Transverse colon (tissue), 4 donors: ENCODE measurements at regions not wholly inside any gene's neighbourhood (a gene's known extent, or its start where the extent isn't known, plus 50 kb on each side); places are given as distances from the start of the nearest gene placed in this dataset.

Experiments used
- DNase-seq: peaks from one replicate; pipeline ENCODE4 v3.0.0-alpha.2; 2019
- H3K27ac ChIP-seq, 4 donors: fragments of 200-600 bp; sonication (generic); 2 replicates each; pipeline ENCODE4 v1.5.1; 2016 to 2018; ENCODE audit warnings: inconsistent platforms in 4 of 4
- H3K27me3 ChIP-seq: fragments of 200-600 bp; sonication (generic); 2 replicates; pipeline ENCODE4 v1.5.1; 2017; ENCODE audit warnings: inconsistent platforms
- H3K36me3 ChIP-seq, 4 donors: fragments of 200-600 bp; sonication (generic); 2 replicates each; pipeline ENCODE4 v1.5.1; 2017 to 2019; ENCODE audit warnings: inconsistent platforms in 4 of 4
- H3K4me1 ChIP-seq, 4 donors: fragments of 200-600 bp; sonication (generic); 2 replicates each; pipeline ENCODE4 v1.5.1; 2017 to 2020; ENCODE audit warnings: inconsistent platforms in 4 of 4
- H3K4me3 ChIP-seq, 4 donors: fragments of 200-600 bp; sonication (generic); 1 replicate in 1 of 4; 2 replicates in 3 of 4; pipeline versions ENCODE4 v1.5.1 to v1.6.1; 2017 to 2019; ENCODE audit warnings: inconsistent platforms in 4 of 4
- H3K9me3 ChIP-seq, 2 donors: fragments of 200-600 bp; sonication (generic); 2 replicates each; pipeline ENCODE4 v1.5.1; 2017 to 2019; ENCODE audit warnings: inconsistent platforms in 2 of 2
- EP300 ChIP-seq: sonication (generic); formaldehyde crosslinking; IDR thresholded peaks from one replicate; pipeline ENCODE4 v1.6.1; 2017; ENCODE audit warnings: antibody characterized with exemption, low read depth
- POLR2A ChIP-seq: fragments of 450-650 bp; IDR thresholded peaks from one replicate; pipeline ENCODE4 v1.6.1; 2016; ENCODE audit warnings: antibody characterized with exemption, mild to moderate bottlenecking, moderate library complexity
- POLR2AphosphoS5 ChIP-seq, 3 donors: sonication (generic); formaldehyde crosslinking; IDR thresholded peaks; one replicate each; pipeline ENCODE4 v1.6.1; 2016; ENCODE audit warnings: antibody characterized with exemption in 3 of 3
- WGBS, 2 donors: methylation state at CpG; one replicate each; pipeline ENCODE4 v1.1.5; 2018; ENCODE audit warnings: low coverage in 1 of 2; 5-methylcytosine and 5-hydroxymethylcytosine counted together
- in situ Hi-C, 4 donors: fragments of 200-750 bp; cut with MboI; loops; one replicate each; pipeline versions ENCODE4 v1.15.0 to v1.15.1; 2017; ENCODE audit warnings: low sequenced_read_pairs in 3 of 4, low pct_ligation_motif_present in 1 of 4, low pct_unique_long_range_greater_than_20kb in 1 of 4
- intact Hi-C: fragments of 100-400 bp; cut with DNase I; formaldehyde crosslinking; loops from one replicate; pipeline ENCODE4 v1.15.1; 2023; ENCODE audit warnings: low total_unique reads
- TF ChIP-seq, protein P1 (sequence below), 5 experiments: fragments of 200-600 bp in 3 of 5; fragments of 450-650 bp in 2 of 5; sonication (generic) in 3 of 5; IDR thresholded peaks; 1 replicate in 2 of 5; 2 replicates in 3 of 5; pipeline ENCODE4 v1.5.1; 2016 to 2017; ENCODE audit warnings: antibody characterized with exemption in 5 of 5, inconsistent platforms in 3 of 5, mild to moderate bottlenecking in 2 of 5, moderate library complexity in 1 of 5

DNA sequence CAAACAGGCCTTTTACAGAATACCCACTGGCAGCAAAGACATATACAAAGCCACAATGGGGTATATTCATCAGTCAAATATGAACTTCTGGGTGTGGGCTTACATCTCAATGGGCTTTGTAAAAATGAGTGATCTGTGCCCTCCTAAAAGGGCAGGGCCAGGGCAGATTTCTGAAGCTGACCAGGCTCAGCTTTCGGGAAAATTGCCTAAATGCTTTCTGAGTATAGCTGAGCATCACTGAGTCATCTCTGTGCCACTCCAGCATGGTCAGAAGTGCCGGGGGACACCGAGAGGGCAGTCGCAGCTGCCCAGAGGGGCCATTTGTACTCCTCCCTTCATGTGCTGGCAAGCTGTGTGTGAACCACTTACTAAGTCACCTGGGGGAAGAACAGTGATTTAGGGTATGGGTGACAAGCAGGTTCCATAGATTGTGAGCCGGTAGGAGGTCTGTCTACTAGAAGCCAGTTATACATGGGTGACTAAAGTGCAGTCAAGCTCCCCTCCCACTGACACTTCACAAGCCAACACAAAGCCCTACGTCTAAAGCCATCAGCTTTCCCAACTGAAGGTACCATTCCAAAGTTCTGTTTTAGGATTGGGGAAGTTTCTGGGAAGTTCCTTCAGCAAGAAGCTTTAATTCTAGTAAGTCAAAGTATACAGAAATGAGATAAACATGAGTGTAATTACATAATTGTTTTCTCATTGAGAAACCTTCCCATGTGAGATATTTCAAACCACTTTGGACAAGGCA, 147.6 kb upstream of the TAB2 start:
- H3K27ac ChIP-seq = peak overlapping the region in 3 of 4 donors; percentile 28 to 54 (median 28)
- no peak for TF ChIP-seq POLR2AphosphoS5 (IDR thresholded peaks at IDR 0.05)
- TF ChIP-seq, protein P1, sequence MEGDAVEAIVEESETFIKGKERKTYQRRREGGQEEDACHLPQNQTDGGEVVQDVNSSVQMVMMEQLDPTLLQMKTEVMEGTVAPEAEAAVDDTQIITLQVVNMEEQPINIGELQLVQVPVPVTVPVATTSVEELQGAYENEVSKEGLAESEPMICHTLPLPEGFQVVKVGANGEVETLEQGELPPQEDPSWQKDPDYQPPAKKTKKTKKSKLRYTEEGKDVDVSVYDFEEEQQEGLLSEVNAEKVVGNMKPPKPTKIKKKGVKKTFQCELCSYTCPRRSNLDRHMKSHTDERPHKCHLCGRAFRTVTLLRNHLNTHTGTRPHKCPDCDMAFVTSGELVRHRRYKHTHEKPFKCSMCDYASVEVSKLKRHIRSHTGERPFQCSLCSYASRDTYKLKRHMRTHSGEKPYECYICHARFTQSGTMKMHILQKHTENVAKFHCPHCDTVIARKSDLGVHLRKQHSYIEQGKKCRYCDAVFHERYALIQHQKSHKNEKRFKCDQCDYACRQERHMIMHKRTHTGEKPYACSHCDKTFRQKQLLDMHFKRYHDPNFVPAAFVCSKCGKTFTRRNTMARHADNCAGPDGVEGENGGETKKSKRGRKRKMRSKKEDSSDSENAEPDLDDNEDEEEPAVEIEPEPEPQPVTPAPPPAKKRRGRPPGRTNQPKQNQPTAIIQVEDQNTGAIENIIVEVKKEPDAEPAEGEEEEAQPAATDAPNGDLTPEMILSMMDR (IDR thresholded peaks at IDR 0.05) = no peak
- TF ChIP-seq EP300 = no peak
- no peak for TF ChIP-seq POLR2A
- intact Hi-C loops (loop anchor here (5.0 kb wide), 1 partner anchor 237 kb away; no protein-coding TSS in a partner anchor), in situ Hi-C loops (no loop called here)
- WGBS, 2 donors = 74% methylated on average over 5 of the region's 6 CpGs; no CpG with 5 or more reads in 1 of the 2 donors
- H3K4me3 ChIP-seq = no peak overlapping the region
- H3K36me3 ChIP-seq = no peaks in the 10 kb centered on the region
- no peak for DNase-seq
- H3K27me3 ChIP-seq = no peaks in the 10 kb centered on the region
- no peaks in the 10 kb centered on the region for H3K9me3 ChIP-seq
- peaks cover 0 to 8% (median 0%) of the 10 kb centered on the region in 4 donors for H3K4me1 ChIP-seq

DNA sequence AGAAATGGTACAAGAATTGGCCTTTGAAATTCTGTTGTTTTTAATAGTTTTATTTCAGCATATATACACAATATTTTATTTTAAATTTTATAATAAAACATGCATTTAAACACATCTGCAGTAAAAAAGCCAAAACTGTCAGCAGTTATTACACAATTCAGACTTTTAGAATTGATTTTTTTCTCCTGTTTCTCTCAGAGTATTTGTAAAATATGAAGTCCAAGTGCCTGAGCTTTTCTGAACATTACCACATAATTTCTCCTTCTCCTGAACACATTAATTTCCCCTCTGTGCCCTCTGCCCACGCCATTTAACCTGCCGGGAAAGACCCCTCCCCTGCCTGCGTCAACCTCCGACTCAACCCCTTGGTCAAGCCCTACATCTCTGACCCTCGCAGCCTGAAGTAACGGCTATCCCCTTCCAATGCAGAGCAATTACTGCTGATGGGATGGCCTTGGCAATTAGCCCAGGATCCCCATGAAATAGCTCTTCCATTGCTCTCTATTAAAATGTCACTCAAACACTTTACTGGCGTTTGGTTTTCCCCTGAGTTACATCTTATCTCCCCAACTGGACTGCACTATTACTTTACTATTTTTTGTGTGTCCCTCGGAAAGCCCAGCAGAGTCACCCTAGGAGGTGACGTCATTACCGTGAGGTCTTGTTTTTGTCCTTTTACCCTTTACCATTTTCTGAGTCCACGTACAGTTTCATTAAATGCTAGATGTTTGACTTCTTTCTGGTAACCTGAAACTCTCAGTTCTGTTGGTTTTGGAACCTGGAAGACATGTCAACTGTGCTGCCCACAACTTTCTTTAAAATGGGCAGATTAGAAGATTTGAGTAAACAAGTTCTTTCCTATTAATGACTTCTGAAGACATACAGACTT, 146.7 kb upstream of the TAB2 start:
- H3K36me3 ChIP-seq = no peaks in the 10 kb centered on the region
- peak overlapping the region in 2 of 4 donors; percentile 25 to 54 for H3K27ac ChIP-seq
- peaks cover 0 to 8% (median 0%) of the 10 kb centered on the region in 4 donors for H3K4me1 ChIP-seq
- peak; percentile 13 for DNase-seq
- 45 to 61% methylated on average over 11 of the region's 11 CpGs for WGBS, 2 donors
- TF ChIP-seq POLR2A = no peak
- no peak for TF ChIP-seq POLR2AphosphoS5 (IDR thresholded peaks at IDR 0.05)
- TF ChIP-seq, protein P1 (IDR thresholded peaks at IDR 0.05) = no peak
- no peak for TF ChIP-seq EP300
- intact Hi-C loops (loop anchor here (5.0 kb wide), 1 partner anchor 236 kb away; no protein-coding TSS in a partner anchor), in situ Hi-C loops (no loop called here)
- no peaks in the 10 kb centered on the region for H3K9me3 ChIP-seq
- H3K4me3 ChIP-seq = no peak overlapping the region
- no peaks in the 10 kb centered on the region for H3K27me3 ChIP-seq

DNA sequence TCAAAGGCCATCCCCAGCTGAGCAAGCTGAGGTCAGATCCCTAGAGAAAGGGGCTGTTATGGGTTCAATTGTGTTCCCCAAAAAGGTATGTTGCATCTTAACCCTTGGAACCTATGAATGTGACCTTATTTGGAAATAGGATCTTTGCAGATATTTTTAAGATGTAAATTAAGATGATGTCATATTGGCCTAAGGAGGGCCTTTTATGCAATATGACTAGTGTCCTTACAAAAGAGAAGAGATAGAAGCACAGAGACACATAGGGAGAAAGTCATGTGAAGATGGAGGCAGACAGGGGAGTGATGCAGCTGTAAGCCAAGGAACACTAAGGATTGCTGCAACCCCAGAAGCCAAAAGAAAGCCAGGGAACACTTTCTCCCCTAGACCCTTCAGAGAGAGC, 144.3 kb upstream of the TAB2 start:
- DNase-seq = no peak
- Histone ChIP-seq H3K4me1 (no peaks in the 10 kb centered on the region), H3K27me3 (no peaks in the 10 kb centered on the region), H3K36me3 (no peaks in the 10 kb centered on the region), H3K4me3 (no peak overlapping the region), H3K27ac (no peak overlapping the region), H3K9me3 (no peaks in the 10 kb centered on the region)
- intact Hi-C loops = loop anchor here (5.0 kb wide), 1 partner anchor 234 kb away; no protein-coding TSS in a partner anchor
- no peak for TF ChIP-seq POLR2AphosphoS5 (IDR thresholded peaks at IDR 0.05)
- TF ChIP-seq POLR2A = no peak
- no peak for TF ChIP-seq EP300
- TF ChIP-seq, protein P1 (IDR thresholded peaks at IDR 0.05) = no peak
- in situ Hi-C loops = no loop called here

DNA sequence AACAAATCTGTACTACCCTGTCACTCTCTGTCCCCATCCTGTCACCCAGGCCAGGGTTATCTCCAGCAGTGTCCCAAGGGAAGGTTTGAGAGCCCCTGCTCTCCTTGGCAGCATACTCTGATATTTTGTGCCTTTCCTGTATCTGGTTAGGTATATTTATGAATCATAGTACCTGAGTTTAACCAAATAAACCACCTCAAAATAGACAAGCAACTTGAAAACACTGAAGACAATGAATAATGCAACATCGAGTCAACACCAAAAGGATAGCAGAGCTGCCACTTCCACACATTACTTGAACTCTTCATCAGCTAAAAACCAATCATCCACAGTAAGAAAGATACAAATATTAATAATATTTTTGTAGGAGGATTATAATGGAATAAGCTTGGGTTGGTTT, 142.6 kb upstream of the TAB2 start:
- Histone ChIP-seq H3K36me3 (no peaks in the 10 kb centered on the region), H3K4me1 (no peaks in the 10 kb centered on the region), H3K9me3 (no peaks in the 10 kb centered on the region), H3K27me3 (no peaks in the 10 kb centered on the region), H3K27ac (no peak overlapping the region), H3K4me3 (no peak overlapping the region)
- TF ChIP-seq POLR2AphosphoS5 (IDR thresholded peaks at IDR 0.05) (no peak), POLR2A (no peak), EP300 (no peak)
- TF ChIP-seq, protein P1 (IDR thresholded peaks at IDR 0.05) = no peak
- in situ Hi-C loops (loop anchor here in 2 of 4 donors (25.0 kb wide), 1 partner anchor 262 kb away; no protein-coding TSS in a partner anchor), intact Hi-C loops (loop anchor here (5.0 kb wide), 1 partner anchor 232 kb away; no protein-coding TSS in a partner anchor)
- no peak for DNase-seq
- 88 to 100% methylated on average over 1 of the region's 1 CpG for WGBS, 2 donors
